CD4-positive, alpha-beta T cell treated with Interleukin-17A for 4 hours (primary cell): ENCODE measurements at regions not wholly inside any gene's neighbourhood (a gene's known extent, or its start where the extent isn't known, plus 50 kb on each side); places are given as distances from the start of the nearest gene placed in this dataset.

ENCODE experiments used
- DNase-seq: peaks from one replicate; pipeline ENCODE4 v3.0.0-alpha.2; 2020; ENCODE audit warnings: mixed read lengths

DNA sequence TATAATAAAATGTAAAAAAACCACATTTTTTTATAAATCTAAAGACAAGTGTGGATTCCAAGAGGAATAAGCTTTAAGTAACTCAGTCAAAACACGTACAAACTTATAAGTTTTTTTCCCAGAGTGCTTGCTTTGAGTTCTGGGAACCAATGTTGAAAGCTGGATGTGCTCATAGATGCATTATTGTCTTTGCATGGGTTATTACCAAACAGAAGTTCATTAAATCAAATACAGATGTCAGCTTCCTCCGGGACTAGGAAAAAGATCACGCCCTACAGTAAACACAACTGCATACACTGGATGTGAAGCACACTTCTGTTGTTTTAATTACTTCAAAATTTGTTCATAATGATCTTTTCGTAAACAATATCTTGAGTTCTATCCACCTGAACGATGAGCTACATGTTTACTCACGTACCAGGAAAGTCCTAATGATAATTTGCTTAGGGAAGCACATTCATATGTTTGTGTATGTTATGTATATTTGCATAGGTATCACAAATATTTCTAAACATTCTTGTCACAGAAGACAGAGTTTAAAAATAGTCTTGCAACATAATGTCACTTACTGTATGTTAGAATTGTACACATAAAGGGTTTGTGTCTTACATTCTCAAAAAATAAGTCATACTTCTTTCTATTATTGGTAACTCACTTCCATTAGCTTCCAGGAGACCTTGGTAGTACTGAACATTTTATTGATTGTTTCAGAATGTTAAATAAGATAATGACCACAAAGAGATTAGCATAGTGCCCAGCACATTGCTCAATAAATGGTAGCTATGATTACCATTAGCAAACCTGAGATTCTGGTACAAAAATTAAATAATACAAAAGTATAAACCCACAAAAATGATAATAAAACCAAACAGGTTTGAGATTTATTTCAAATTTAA is 427.4 kb downstream of the CETN3 start:
- DNase-seq, result no peak

DNA sequence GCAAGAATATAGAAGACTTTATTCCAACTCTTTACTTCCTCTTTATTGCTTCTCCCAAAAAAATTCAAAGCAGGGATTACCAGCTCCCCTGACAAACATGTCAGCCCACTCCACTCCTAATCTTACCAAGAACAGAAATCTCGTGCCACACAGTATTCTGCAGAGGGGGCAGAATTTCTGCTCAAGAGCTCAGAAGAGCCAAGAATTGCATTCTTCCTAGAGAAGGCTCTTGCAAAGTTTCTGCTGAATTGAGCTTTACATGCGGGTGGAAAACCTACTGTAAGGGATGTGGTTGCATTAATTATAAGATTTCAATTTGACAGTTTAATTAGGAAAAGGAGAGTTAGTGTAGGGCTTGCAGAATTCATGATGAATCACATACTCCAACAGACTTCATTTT is 428.5 kb downstream of the CETN3 start:
- no peak for DNase-seq

DNA sequence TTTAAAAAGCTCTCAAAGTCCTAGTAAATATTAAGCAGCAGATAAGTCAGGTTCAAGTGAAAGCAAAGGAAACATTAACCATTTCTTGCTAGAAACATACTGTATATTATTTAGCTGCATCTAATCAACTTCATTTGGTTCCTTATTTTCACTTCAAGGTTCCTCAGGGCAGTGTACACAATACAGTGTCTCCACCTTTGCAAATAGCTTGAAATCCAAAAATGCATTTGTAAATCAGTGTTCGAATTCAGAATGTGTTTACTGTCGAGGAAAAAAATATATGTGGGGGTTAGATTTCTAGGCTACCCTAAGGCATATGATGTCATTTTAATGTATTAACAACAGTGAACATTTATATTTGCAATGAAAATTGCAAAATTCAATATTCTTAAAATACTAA is 436.0 kb downstream of the CETN3 start:
- no peak for DNase-seq

DNA sequence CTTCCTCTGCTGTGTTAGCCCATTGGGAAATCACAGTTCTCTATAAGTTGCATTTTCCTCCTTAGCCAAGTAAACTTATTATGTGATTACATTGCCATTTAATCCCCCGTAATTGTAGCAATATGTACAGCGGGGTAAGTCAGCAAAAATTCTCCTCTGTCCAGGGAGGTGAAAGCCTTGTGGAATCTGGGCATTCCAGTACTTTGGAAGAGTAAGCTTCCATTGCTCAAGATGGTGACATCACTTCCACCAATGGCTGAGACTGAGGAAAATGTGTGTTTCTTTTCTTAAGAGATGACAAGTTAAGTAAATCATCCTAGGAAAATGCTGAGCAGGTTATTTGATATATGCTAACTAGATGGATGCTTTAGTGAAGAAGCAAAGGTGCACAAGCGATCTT is 436.7 kb downstream of the CETN3 start:
- DNase-seq, result no peak

DNA sequence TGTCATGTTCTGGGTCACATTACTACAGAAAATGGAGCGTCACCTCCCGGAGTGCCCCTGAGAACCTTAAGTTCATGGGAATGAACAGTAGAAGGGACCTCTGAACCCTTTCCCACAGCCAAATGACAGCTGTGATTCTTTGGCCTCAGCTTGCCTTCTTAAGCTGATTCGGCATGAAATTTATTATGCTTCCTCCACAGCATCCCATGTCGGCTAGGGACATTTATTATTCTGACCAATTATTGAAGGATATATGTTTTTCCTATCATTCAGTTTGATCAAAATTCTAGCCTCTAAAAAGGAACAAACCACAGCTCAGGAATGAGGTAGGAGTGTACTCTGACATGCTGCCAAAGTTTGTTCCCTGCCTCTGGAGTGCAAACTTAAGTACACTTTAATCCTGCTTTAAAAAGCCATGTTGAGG is 440.6 kb downstream of the CETN3 start:
- DNase-seq, result no peak

DNA sequence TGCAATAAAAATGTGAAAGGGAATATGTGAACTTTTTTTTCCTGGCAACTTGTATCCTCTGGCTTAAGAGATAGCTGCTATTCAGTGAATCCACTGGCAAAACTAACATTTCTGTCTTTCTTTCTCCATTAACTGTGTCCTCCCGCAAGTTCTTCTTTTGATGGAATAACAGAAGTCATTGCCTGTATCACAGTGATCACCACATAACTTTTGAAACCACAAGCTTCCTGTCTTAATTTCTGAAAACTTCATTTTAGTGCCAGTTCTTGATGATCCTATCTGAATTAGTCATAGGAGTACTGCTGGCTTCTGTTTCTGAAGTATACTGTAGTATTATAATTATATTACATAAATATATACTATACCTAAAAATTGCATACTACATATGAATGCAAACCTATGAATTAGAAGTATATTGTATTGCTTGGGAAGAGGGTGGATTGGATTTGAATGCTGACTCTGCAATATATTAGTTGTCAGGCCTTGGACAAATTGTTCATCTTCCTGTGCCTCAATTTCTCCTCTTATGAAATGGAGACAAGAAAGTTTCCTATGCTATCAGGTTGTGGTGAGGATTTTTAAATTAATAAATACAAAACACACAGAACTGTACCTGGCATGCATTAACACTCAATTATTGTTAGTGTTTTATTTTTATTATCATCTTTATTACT is 441.6 kb downstream of the CETN3 start:
- DNase-seq, result no peak

DNA sequence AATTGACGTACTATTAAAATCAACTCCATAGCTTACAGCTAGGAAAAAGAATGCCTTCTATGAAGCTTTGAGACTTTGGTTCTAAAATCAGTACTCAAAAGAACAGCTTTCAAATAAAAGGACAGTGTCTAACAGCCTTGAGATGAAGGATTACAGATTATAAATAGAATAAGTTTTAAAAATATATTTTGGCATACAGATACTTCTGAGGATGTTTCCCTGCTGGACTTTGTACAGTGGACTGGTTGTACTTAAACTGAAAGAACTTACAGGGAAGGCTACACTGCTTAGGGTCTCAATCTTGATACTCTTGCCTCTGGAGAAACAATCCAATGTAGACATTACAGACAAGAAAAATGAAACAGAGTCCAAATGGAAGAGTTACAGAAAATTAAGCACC is 452.7 kb downstream of the CETN3 start:
- DNase-seq, result no peak

DNA sequence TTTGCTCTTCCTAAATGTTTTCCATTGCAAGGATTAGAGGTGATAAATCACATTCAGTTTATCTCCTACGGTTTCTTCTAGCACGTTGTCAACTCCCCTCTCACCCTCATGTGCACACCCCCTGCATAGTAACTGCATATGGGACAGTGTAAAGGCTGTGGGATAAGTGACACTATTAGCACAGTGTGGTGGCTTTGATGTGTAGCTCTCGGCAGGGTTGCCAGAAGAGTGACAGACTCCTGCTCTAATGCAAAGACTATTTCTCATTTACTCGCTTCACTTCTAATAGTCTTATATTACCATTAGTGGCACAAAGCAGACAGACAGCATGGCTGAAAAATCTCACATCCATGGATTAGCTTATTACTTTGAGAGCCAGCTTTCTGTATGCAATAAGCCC is 454.6 kb downstream of the CETN3 start:
- DNase-seq, result no peak

DNA sequence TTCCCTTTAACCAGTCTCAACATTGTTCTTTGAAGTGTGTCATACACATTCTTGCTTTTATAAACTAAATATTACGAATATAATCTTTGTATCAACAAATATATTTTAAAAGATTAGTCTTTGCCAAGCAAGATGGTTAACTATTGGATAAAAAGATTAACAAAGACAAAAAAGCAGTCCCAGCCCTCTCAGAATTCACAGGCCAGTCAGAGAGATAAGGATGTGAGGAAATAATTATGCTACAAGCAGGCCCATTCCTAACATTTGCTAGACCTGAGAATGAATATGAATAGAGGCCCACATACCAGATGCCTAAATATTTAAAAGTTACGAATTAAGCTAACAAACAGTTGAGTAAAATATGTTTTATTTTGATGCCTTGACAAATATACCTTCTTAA is 457.7 kb downstream of the CETN3 start:
- DNase-seq, result no peak

DNA sequence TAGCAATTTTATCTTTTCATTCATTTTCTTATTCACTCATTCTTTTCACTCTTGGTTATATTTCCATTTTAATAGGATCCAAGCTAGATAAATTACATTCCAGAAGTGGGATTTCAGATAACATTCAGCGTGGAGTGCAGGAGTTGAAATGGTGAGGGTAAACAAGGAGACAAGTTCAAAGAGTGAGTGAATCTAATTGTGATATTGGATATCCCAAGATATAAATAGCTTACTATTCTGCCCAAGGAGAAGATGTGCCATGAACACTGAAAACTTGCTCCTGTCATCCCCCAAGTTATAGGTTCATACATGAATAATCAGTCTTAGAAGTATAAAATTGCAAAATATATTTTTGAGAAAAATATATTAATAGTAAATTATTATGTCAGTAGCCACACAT is 459.3 kb downstream of the CETN3 start:
- no peak for DNase-seq

DNA sequence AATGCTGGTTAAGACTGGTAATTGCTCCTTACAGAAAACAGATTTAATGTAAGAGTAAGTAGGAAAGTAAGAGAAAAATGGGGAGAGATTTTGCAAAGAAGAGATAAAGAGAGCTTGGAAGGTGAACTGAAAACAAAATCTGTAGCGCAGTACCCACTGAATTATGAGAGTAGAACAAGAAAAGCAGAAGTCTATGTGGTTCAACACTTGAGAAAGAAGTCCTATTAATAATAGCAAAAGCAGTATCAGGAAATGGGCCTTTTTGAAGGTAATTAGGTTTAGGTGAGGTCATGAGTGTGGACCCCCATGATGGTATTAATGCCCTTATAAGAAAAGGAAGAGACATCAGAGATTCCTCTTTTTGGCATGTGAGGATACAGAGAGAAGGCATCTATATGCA is 460.6 kb downstream of the CETN3 start:
- DNase-seq, result no peak

DNA sequence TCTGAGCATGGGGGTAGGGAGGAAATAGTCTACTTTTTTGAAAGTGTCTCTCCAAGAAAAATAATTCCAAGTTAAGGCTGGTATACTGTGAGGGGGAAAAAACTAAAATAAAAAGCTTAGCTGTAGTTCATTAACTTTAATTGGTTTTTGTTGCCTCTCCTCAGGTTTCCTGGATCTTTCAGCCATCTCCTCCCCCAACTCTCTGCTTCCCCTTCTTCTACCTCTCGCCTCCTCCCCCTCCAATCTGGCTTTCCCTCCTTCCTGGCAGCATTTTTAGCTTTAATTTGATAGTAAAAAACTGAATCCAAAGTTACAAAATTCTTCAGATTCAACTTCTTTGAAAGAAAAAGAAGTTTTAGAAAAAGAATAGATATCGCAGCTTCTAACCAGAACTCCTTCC is 462.6 kb downstream of the CETN3 start:
- DNase-seq, result no peak

DNA sequence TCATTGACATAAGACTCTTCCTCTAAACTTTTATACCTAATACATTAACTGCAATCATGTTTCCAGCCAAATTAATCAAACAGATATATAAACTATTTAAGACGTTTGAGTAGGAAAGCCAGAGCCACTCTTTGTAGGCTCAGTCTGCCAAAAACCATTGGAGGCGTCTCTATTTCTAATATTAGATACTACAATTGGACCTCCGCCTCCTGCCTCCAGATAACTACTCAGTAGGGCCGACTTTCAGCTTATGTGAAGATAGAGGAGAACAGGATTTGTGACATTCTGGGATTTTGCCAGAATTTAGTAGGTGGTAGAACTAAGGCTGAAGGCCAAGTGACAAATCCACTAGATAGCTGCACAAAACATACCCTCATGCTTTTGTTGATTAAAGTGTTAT is 463.0 kb downstream of the CETN3 start:
- DNase-seq, result no peak

DNA sequence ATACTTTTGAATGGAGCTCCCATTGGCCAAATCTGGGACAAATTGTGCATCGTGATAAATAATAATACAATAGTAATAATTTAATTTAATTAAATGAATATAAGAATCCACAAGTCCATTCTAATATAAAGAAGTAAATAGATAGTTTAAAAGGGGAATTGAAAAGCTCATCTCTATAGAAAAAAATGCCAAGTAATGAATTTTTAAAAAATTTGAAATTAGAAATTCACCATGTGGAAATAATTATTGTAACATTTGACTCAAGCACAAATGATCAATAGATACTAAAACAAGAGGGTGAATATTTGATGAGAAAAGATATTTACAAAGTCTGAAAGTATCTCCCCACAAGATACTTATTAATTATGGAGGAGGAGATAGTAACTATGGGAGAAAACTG is 467.4 kb downstream of the CETN3 start:
- no peak for DNase-seq

DNA sequence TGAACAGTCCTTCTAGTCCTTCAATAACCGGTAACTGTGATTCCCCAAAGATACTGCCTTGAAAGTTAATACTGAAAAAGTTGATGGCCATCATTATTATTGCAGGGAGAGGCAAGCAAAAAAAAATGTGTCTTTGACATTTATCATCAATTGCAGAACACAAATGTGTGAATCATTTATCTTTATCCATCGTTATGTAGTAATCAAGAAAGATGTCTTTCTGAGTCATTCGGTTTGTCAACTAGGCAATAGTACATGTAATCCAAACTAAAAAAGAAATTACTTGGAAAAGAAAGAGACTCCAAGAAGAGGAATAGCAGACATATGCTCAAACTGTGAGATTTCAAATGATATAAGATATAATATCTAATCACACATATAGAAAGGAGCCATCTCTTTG is 473.0 kb downstream of the CETN3 start:
- DNase-seq, result no peak

DNA sequence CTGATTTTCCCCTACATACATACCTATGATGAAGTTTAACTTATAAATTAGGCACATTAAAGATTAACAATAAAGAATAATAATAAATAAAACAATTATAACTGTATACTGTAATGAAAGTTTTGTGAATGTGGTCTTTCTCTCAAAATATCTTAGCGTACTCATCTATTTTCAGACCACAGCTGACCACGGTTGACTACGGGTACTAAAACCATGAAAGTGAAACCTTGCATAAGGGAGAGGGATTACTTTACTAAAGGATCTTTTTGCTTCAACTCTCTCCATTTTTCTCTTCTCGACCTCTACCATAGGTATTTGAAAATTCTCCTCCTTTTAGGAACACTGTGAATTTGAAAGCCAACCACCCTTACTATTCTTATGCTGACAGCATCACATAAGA is 475.5 kb downstream of the CETN3 start:
- no peak for DNase-seq

DNA sequence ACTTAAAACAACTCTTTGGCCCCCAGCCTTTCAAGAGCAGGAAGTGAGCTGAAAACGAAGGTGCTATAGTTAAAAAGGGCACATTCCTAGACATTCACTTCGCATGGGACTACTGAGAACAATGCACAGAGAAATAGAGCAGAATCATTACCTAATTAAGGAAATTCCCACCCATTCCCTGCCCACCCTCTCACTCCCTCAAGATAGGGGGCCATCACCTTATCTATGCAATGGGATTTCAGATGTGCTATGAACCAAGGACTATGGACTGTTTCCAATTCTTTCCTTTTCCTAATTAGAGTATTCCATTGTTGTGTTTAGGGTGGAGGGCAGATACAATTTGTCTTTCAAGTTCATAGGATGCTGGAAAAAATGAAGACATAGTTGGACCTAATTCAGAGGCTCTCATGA is 476.8 kb downstream of the CETN3 start:
- no peak for DNase-seq

DNA sequence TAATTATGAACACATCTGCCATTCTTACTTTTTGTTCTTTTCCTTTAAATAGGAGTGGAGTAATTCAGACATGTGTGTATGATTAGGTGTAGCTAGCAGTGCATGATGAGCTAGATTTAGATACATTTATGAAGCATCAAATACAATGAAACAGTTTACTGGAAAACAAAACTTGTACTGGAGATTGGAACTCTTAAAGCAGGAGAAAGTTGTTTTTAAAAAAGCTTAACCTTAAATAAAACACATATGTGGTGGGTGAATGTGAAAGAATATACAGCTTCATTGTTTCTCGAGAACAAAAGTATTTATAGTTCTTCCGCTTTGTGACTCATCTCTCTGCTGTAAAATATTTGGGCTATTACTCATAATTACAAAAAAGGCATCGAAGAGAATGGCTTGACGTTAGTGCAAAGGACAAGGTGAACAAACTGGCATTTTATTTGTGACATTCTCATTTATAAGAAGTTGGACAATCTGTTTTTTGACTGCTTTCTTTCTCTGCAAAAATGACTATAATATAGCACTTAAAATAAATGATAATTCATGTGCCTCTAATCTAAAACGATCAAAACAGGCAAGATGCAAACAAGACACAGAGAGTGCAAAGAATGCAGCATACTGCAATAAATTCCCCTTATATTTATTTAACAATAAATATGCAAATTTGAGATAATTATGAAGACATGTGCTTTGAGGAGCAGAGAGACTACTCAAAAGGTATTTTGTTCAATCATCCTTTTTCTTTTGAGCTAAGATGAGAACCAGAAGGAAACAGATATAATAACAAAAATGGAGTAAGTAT is 478.8 kb downstream of the CETN3 start:
- DNase-seq, result no peak

DNA sequence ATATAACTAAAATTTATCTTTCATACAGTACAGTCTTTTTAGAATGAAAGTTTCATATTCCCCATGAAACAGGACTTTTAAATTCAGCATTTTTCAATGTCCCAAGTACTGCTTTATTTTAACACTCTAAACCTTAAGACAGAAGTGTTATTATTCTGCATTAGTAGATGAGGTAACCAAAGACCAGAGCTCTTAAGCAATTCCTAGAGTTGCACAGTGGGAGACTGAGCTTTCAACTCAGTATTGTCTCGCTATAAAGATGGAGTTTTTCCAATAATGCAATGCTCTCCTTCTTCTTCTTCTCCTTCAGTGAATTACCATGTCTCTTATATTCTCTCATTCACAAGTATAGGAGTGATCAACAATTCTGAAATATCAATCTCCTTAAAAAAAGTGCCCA is 479.7 kb downstream of the CETN3 start:
- no peak for DNase-seq

DNA sequence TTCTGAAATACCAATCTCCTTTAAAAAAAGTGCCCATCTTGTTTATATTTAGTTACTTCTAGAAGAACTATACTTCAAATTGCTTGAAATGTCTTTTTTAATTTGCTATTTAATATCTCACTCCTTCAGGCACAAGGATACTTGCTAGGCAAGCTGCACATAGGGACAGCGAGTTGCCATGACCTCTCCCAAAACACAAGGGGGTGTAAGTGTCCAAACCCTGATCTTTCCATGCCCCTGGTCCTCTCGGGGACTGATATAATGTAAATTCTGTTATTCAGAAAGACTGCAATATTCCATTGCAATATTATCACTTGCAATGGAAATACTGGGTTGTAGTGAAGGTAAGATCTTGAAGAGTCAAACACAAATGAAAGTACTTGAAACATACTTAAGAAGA is 480.4 kb downstream of the CETN3 start:
- no peak for DNase-seq

DNA sequence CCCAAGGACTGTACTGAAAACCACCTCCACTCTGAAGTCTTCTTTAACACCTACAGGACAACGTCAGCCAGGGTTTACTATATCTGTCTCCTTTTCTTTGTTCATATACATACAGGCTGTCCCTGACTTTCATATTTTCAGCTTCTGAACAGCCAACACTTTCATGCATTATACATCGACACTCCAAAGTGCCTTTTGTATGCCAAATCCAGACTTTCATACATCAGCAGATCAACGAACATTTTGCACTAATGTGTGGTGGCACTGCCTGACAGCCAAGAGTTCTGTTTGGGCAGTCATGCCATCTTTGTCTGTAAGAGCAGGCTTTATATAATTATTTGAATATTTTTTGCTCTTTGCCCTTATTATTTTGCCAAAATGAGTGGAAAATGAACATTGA is 487.4 kb downstream of the CETN3 start:
- no peak for DNase-seq

DNA sequence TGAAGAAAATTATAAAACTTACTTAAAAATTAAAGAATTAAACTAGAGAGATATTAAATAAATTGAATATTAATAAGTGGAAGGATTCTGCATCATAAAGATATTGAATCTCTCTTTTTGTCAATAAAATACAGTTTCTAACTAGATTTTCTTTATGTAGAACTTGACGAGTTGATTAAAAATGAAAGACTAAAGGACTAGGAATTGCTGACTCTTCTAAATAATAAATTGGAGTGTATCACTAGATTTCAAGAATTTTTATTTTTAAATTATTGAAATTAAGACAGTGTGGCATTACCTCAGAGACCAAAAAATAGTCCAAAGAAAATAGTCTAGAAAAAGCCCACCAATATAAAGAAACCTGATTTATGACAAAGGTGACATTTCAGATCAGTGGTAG is 492.4 kb downstream of the CETN3 start:
- DNase-seq, result no peak

DNA sequence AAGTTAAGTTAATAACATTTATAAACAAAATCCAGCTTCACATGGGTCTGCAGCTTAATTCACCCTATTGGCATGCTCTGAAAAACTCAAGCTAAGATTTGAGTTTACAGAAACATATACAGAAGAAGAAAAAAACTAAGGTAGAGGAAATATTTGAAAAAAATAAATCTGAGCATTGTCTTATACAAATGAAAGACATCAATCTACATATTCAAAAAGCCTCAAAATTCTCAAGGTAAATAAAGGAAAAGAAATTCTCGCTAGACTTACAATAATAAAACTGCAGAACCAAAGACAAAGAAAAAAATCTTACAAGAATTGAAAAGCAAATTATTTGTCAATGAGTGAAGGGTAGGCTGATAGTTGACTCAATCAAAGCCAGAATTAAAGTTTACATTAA is 493.4 kb downstream of the CETN3 start:
- no peak for DNase-seq

DNA sequence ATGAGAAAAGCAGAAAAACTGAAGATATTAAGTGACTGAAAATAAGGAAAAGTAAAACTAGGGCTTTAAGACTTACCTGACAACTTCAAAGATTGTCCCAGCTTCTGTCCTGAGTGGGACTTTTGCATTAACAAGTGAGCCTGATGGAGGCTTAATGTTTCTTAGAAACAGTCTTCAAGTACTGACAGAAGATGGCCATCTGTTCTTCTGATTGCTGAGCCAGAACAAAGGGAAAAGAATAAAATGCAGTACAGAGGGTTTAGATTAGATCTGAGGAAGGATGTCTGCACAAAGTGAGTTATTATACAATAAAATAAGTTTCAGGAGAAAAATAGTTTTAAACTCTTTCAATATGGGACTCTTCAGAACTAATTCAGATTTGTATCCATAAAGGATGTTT is 500.7 kb downstream of the CETN3 start:
- no peak for DNase-seq
